GM12891 (cell line): ENCODE measurements at regions not wholly inside any gene's neighbourhood (a gene's known extent, or its start where the extent isn't known, plus 50 kb on each side); places are given as distances from the start of the nearest gene placed in this dataset.

Experiments
- POLR2A ChIP-seq: IDR thresholded peaks from 2 replicates; pipeline ENCODE4 v1.6.1; 2011; ENCODE audit warnings: low read depth, low read length, control low read depth
- POLR2AphosphoS5 ChIP-seq: IDR thresholded peaks from 2 replicates; pipeline ENCODE4 v1.6.1; 2011; ENCODE audit warnings: low read depth, low read length, control low read depth
- SPI1 ChIP-seq: IDR thresholded peaks from 2 replicates; pipeline ENCODE4 v1.6.1; 2011; ENCODE audit warnings: low read depth, low read length, control low read depth
- TAF1 ChIP-seq: IDR thresholded peaks from 2 replicates; pipeline ENCODE4 v1.6.1; 2011; ENCODE audit warnings: low read depth, low read length, control low read depth

- no peak for TF ChIP-seq SPI1
- no peak for TF ChIP-seq TAF1
- TF ChIP-seq POLR2A = no peak
- TF ChIP-seq POLR2AphosphoS5 = no peak
Measured at GRCh38 chr2:4265936-4266335, 562.6 kb downstream of the DCDC2C start.
